Spleen (tissue), 11 donors: ENCODE measurements at regions not wholly inside any gene's neighbourhood (a gene's known extent, or its start where the extent isn't known, plus 50 kb on each side); places are given as distances from the start of the nearest gene placed in this dataset.
"Not testable (repeated sequence)": the region's sequence is repeated elsewhere in the genome, so short reads cannot be mapped to it uniquely, and the experiment has no call there.

Source experiments
- DNase-seq: peaks from one replicate; pipeline ENCODE4 v3.0.0-alpha.2; 2020
- H3K27ac ChIP-seq, 8 donors: fragments of 200-600 bp; sonication (generic) in 7 of 8; 1 replicate in 4 of 8; 2 replicates in 4 of 8; pipeline versions ENCODE4 v1.5.0 to v1.8.0; 2016 to 2021; ENCODE audit warnings: inconsistent platforms in 4 of 8, mild to moderate bottlenecking in 4 of 8, moderate library complexity in 1 of 8
- H3K27me3 ChIP-seq, 7 donors: fragments of 200-600 bp; sonication (generic) in 6 of 7; replicated peaks in 1 of 7; 1 replicate in 4 of 7; 2 replicates in 3 of 7; pipeline versions ENCODE4 v1.5.0 to v1.8.0; 2016 to 2021; ENCODE audit warnings: inconsistent platforms in 3 of 7, mild to moderate bottlenecking in 1 of 7
- H3K36me3 ChIP-seq, 6 donors: fragments of 200-600 bp; sonication (generic) in 5 of 6; 1 replicate in 4 of 6; 2 replicates in 2 of 6; pipeline versions ENCODE4 v1.5.0 to v1.8.0; 2016 to 2021; ENCODE audit warnings: inconsistent platforms in 2 of 6
- H3K4me1 ChIP-seq, 6 donors: fragments of 200-600 bp; sonication (generic) in 5 of 6; 1 replicate in 3 of 6; 2 replicates in 3 of 6; pipeline versions ENCODE4 v1.5.0 to v1.8.0; 2016 to 2021; ENCODE audit warnings: inconsistent platforms in 3 of 6
- H3K4me3 ChIP-seq, 8 donors: fragments of 200-600 bp; sonication (generic) in 7 of 8; 1 replicate in 4 of 8; 2 replicates in 4 of 8; pipeline versions ENCODE4 v1.5.0 to v1.8.0; 2016 to 2021; ENCODE audit warnings: inconsistent platforms in 4 of 8, mild to moderate bottlenecking in 4 of 8, moderate library complexity in 2 of 8
- H3K9me3 ChIP-seq, 8 donors: fragments of 200-600 bp; sonication (generic) in 7 of 8; 1 replicate in 4 of 8; 2 replicates in 4 of 8; pipeline versions ENCODE4 v1.5.0 to v1.8.0; 2016 to 2021; ENCODE audit warnings: inconsistent platforms in 4 of 8
- WGBS, 5 donors: extraction: QIAGEN DNeasy Blood & Tissue Kit in 3 of 5; methylation state at CpG; one replicate each; pipeline versions ENCODE4 v1.1.5 to v1.1.7; 2013 to 2018; 5-methylcytosine and 5-hydroxymethylcytosine counted together
- intact Hi-C: fragments of 100-400 bp; cut with DNase I; formaldehyde crosslinking; loops from one replicate; pipeline ENCODE4 v1.15.0; 2023; ENCODE audit warnings: low total_unique reads
- small RNA-seq, 4 donors: library from RNA; depleted of rRNA; stranded (forward); fragments of <200 nt; gene quantifications; one replicate each; pipeline ENCODE3, GENCODE V24; 2016
- donor health status: healthy with polysubstance abuse.
- donor health status: DM: no; HTN: no; CAD: no; lungs with moderate emphysema.
- donor health status: DM: no; HTN: no; CAD: no.
- donor health status: Bipolar disorder and iron deficiency.
- donor health status: healthy.
- donor health status: DM: no; HTN: no; CAD: no.
- donor health status: DM: yes; HTN: yes; CAD: no.

DNA sequence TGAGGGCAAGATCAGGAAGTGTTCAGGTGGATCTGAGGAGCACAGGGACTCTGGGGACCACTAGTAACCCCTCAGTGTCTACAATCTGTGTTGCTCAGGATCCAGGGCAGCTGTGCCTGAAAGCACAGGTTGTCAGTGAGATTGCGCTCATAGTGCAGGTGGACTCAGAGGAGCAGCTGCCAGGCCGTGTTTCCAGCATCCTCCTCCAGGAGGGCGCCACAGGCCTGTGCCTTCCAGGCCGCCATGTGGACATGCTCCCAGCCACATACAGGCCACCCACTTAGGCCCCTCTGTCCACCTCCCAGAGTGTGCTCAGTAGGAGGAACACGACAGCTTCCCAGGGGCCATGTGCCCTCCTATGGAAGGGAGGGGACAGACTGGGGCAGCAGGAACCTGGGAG, 52.9 kb upstream of the GOLGA6L22 start:
- 75 to 79% methylated on average over 1 to 3 of the region's 5 CpGs; no CpG with 5 or more reads in 3 of the 5 donors for whole genome bisulfite sequencing, 5 donors
- H3K27me3 ChIP-seq, intact Hi-C loops, H3K9me3 ChIP-seq, H3K4me3 ChIP-seq, H3K36me3 ChIP-seq, DNase-seq, H3K27ac ChIP-seq, H3K4me1 ChIP-seq: not testable (repeated sequence)

Small RNA genes lying in the stretch of these regions (small RNA-seq; reads per million reads assigned to genes)
- 0 reads per million in 4 donors for gene AC100757.2
